IMR-90 (cell line): ENCODE measurements at regions not wholly inside any gene's neighbourhood (a gene's known extent, or its start where the extent isn't known, plus 50 kb on each side); places are given as distances from the start of the nearest gene placed in this dataset.

ENCODE experiments used
- BHLHE40 ChIP-seq: fragments of 150-350 bp; IDR thresholded peaks from 2 replicates; pipeline ENCODE4 v1.6.1; 2016; ENCODE audit warnings: mild to moderate bottlenecking, low read depth, low read length
- CEBPB ChIP-seq: IDR thresholded peaks from 2 replicates; pipeline ENCODE4 v1.6.1; 2012; ENCODE audit warnings: low read depth, low read length, improper control_type of control experiment
- POLR2A ChIP-seq: IDR thresholded peaks from 2 replicates; pipeline ENCODE4 v1.6.1; 2012; ENCODE audit warnings: mild to moderate bottlenecking, low read depth, low read length
- RAD21 ChIP-seq: IDR thresholded peaks from 2 replicates; pipeline ENCODE4 v1.6.1; 2012; ENCODE audit warnings: low read length, improper control_type of control experiment
- RCOR1 ChIP-seq: IDR thresholded peaks from 2 replicates; pipeline ENCODE4 v1.6.1; 2012; ENCODE audit warnings: mild to moderate bottlenecking, low read length, improper control_type of control experiment; ENCODE audit not compliant: insufficient replicate concordance
- RFX5 ChIP-seq: IDR thresholded peaks from 2 replicates; pipeline ENCODE4 v1.8.0; 2012; ENCODE audit warnings: low read depth, mild to moderate bottlenecking, low read length, moderate library complexity
- TF ChIP-seq, protein P1 (sequence below): conservative IDR thresholded peaks from 2 replicates; pipeline ENCODE4 v1.5.1; 2012; ENCODE audit warnings: mild to moderate bottlenecking, low read depth, low read length, improper control_type of control experiment

DNA sequence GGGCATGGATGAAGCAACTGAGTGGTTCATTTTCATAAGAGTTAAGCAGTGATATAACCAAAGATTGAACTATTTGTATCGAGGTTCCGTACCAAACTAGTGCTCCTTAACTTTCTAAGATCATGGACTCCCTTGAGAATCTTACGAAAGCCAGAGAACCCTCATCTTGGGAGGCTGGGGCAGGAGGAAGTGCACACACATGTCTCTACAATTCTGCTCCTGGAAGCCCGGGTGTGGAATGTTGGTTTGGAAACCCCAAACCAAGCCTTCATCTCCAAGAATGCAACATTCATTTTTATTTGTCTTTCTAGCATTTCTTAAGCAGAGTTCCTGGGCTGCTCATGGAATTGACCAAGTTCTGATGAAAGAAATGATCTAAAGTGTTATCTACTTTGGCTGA, 215.0 kb upstream of the PRNP start:
- TF ChIP-seq, protein P1, sequence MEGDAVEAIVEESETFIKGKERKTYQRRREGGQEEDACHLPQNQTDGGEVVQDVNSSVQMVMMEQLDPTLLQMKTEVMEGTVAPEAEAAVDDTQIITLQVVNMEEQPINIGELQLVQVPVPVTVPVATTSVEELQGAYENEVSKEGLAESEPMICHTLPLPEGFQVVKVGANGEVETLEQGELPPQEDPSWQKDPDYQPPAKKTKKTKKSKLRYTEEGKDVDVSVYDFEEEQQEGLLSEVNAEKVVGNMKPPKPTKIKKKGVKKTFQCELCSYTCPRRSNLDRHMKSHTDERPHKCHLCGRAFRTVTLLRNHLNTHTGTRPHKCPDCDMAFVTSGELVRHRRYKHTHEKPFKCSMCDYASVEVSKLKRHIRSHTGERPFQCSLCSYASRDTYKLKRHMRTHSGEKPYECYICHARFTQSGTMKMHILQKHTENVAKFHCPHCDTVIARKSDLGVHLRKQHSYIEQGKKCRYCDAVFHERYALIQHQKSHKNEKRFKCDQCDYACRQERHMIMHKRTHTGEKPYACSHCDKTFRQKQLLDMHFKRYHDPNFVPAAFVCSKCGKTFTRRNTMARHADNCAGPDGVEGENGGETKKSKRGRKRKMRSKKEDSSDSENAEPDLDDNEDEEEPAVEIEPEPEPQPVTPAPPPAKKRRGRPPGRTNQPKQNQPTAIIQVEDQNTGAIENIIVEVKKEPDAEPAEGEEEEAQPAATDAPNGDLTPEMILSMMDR: no peak
- TF ChIP-seq CEBPB (no peak), POLR2A (no peak), BHLHE40 (no peak), RFX5 (no peak), RCOR1 (no peak), RAD21 (no peak)
